HepG2 (cell line): ENCODE measurements at regions not wholly inside any gene's neighbourhood (a gene's known extent, or its start where the extent isn't known, plus 50 kb on each side); places are given as distances from the start of the nearest gene placed in this dataset.

Source experiments
- ATAC-seq: fragments of 200-7000 bp; cut with Tn5 transposase; 3 replicates; pipeline ENCODE4 v1.9.1; 2020; ENCODE audit warnings: mild to moderate bottlenecking, moderate library complexity
- BruUV-seq: library from RNA; stranded (reverse); fragments of 400-500 nt; replicated peaks from 2 replicates; lab custom pipeline; 2021; lab: Mats Ljungman, UMichigan
- CTCF ChIA-PET: fragments of 300-600 bp; formaldehyde crosslinking; extraction: SDS; loops from one replicate; lab custom pipeline; 2021; ENCODE audit warnings: low total read pairs, inconsistent platforms, low intra/inter-chr PET ratio; lab: Yijun Ruan, JAX
- POLR2A ChIA-PET: fragments of 350-600 bp; sonication (Branson Sonifier 250); formaldehyde crosslinking; loops from one replicate; lab custom pipeline; 2020; ENCODE audit warnings: antibody characterized with exemption, inconsistent platforms; lab: Yijun Ruan, JAX
- DNase-seq: peaks from one replicate; pipeline ENCODE4 v3.0.0-alpha.2; 2015; ENCODE audit warnings: low spot score
- FAIRE-seq: peaks from 3 replicates; lab custom pipeline; 2011; peaks lifted over from hg19 to GRCh38; lab: Jason Lieb, UNC
- H2AFZ ChIP-seq: one replicate; pipeline ENCODE4 v1.6.1; 2011; ENCODE audit warnings: low read length, inconsistent platforms
- H3K27ac ChIP-seq: fragments of 300-600 bp; 3 replicates; pipeline ENCODE4 v1.8.0; 2011; ENCODE audit warnings: mixed run types, mild to moderate bottlenecking, mixed read lengths, low read length, inconsistent platforms; ENCODE audit not compliant: insufficient read depth; ENCODE audit errors: extremely low read length
- H3K27me3 ChIP-seq, 2 experiments: fragments of 200-600 bp in 1 of 2; 2 replicates in 1 of 2; 3 replicates in 1 of 2; pipeline versions ENCODE4 v1.6.0 to v1.8.0; 2011; ENCODE audit warnings: low read length in 2 of 2, mild to moderate bottlenecking in 2 of 2, moderate library complexity in 2 of 2, inconsistent platforms in 1 of 2; ENCODE audit not compliant: insufficient read depth in 2 of 2, control insufficient read depth in 1 of 2
- H3K36me3 ChIP-seq, 2 experiments: fragments of 200-600 bp in 1 of 2; replicated peaks in 1 of 2; 2 replicates in 1 of 2; 3 replicates in 1 of 2; pipeline versions ENCODE4 v1.5.1 to v1.8.0; 2011; ENCODE audit warnings: low read length in 2 of 2, inconsistent platforms in 1 of 2; ENCODE audit not compliant: insufficient read depth in 2 of 2, control insufficient read depth in 1 of 2
- H3K4me1 ChIP-seq: 2 replicates; pipeline ENCODE4 v1.5.1; 2012; ENCODE audit warnings: low read length, inconsistent platforms; ENCODE audit not compliant: insufficient read depth
- H3K4me2 ChIP-seq: 2 replicates; pipeline ENCODE4 v1.6.0; 2011; ENCODE audit warnings: low read depth, low read length, inconsistent platforms
- H3K4me3 ChIP-seq, 3 experiments: fragments of 200-600 bp in 1 of 3; sonication (generic), shearing (Covaris generic) in 1 of 3; replicated peaks in 1 of 3; 2 replicates each; pipeline ENCODE4 v1.5.1; 2011 to 2016; ENCODE audit warnings: low read length in 3 of 3, inconsistent platforms in 2 of 3, low read depth in 2 of 3, mild to moderate bottlenecking in 2 of 3, control low read depth in 1 of 3, mixed read lengths in 1 of 3; ENCODE audit not compliant: insufficient read depth in 1 of 3
- H3K79me2 ChIP-seq: one replicate; pipeline ENCODE4 v1.6.1; 2011; ENCODE audit warnings: low read length, inconsistent platforms; ENCODE audit not compliant: insufficient read depth
- H3K9ac ChIP-seq: 2 replicates; pipeline ENCODE4 v1.6.0; 2011; ENCODE audit warnings: mild to moderate bottlenecking, low read depth, low read length, inconsistent platforms; ENCODE audit not compliant: insufficient read depth
- H3K9me3 ChIP-seq: 2 replicates; pipeline ENCODE4 v1.5.1; 2012; ENCODE audit warnings: mild to moderate bottlenecking, low read length
- H4K20me1 ChIP-seq: 2 replicates; pipeline ENCODE4 v1.6.0; 2011; ENCODE audit warnings: inconsistent platforms, mild to moderate bottlenecking, low read length, moderate library complexity; ENCODE audit not compliant: insufficient read depth
- AHDC1 ChIP-seq: sonication (generic); formaldehyde crosslinking; IDR thresholded peaks from 2 replicates; pipeline ENCODE4 v1.5.1; 2020; ENCODE audit warnings: mild to moderate bottlenecking, missing genetic modification reagents, borderline replicate concordance
- FOSL1 ChIP-seq: sonication (generic); formaldehyde crosslinking; IDR thresholded peaks from 2 replicates; pipeline ENCODE4 v1.9.0; 2021; ENCODE audit warnings: missing genetic modification reagents, borderline replicate concordance
- HMGXB3 ChIP-seq: sonication (generic); formaldehyde crosslinking; IDR thresholded peaks from 2 replicates; pipeline ENCODE4 v1.4.0; 2020; ENCODE audit warnings: missing genetic modification reagents, borderline replicate concordance
- HNRNPK ChIP-seq: fragments of 200-400 bp; formaldehyde crosslinking; IDR thresholded peaks from 2 replicates; pipeline ENCODE4 v1.6.1; 2018; ENCODE audit warnings: low read length, low read depth, moderate library complexity, mild to moderate bottlenecking; ENCODE audit not compliant: poor library complexity, severe bottlenecking
- JDP2 ChIP-seq: sonication (generic); formaldehyde crosslinking; IDR thresholded peaks from 2 replicates; pipeline ENCODE4 v1.8.1; 2022; ENCODE audit warnings: missing genetic modification reagents, borderline replicate concordance
- MYNN ChIP-seq: sonication (generic); formaldehyde crosslinking; IDR thresholded peaks from 2 replicates; pipeline ENCODE4 v1.4.0; 2020; ENCODE audit warnings: mild to moderate bottlenecking, low read depth, missing genetic modification reagents
- NCOR1 ChIP-seq: fragments of 200-600 bp; sonication (generic); IDR thresholded peaks from 2 replicates; pipeline ENCODE4 v1.7.0; 2017; ENCODE audit warnings: antibody characterized with exemption, low read length, borderline replicate concordance
- NRL ChIP-seq: sonication (generic); formaldehyde crosslinking; IDR thresholded peaks from 2 replicates; pipeline ENCODE4 v1.5.0; 2020; ENCODE audit warnings: missing genetic modification reagents, mild to moderate bottlenecking, moderate library complexity, borderline replicate concordance
- POLR2A ChIP-seq, 2 experiments: IDR thresholded peaks; 2 replicates each; pipeline ENCODE4 v1.6.1; 2011; ENCODE audit warnings: low read depth in 2 of 2, low read length in 2 of 2, mild to moderate bottlenecking in 1 of 2, moderate library complexity in 1 of 2; ENCODE audit not compliant: insufficient read depth in 1 of 2
- SYNCRIP ChIP-seq: fragments of 200-400 bp; formaldehyde crosslinking; IDR thresholded peaks from 2 replicates; pipeline ENCODE4 v1.6.1; 2018; ENCODE audit warnings: mild to moderate bottlenecking, low read depth, low read length; ENCODE audit not compliant: insufficient read depth
- TCF7 ChIP-seq: sonication (generic); IDR thresholded peaks from 2 replicates; pipeline ENCODE4 v1.6.1; 2016; ENCODE audit warnings: antibody characterized with exemption, low read depth
- ZBTB20 ChIP-seq: sonication (generic); formaldehyde crosslinking; IDR thresholded peaks from 2 replicates; pipeline ENCODE4 v1.8.1; 2023; ENCODE audit warnings: missing genetic modification reagents, low read depth, mild to moderate bottlenecking, borderline replicate concordance
- ZNF550 ChIP-seq: sonication (generic); formaldehyde crosslinking; IDR thresholded peaks from 2 replicates; pipeline ENCODE4 v1.4.0; 2020; ENCODE audit warnings: mild to moderate bottlenecking, missing genetic modification reagents, borderline replicate concordance
- ZNF552 ChIP-seq: sonication (generic); formaldehyde crosslinking; IDR thresholded peaks from 2 replicates; pipeline ENCODE4 v1.9.0; 2022; ENCODE audit warnings: missing genetic modification reagents, mild to moderate bottlenecking, borderline replicate concordance
- ZNF614 ChIP-seq: IDR thresholded peaks from 2 replicates; pipeline ENCODE4 v1.6.1; 2018; ENCODE audit warnings: missing biosample characterization, missing genetic modification reagents, inconsistent platforms, borderline replicate concordance
- ZNF660 ChIP-seq: sonication (generic); formaldehyde crosslinking; IDR thresholded peaks from 2 replicates; pipeline ENCODE4 v1.5.1; 2020; ENCODE audit warnings: mild to moderate bottlenecking, low read depth, missing genetic modification reagents, borderline replicate concordance
- WGBS: methylation state at CpG from one replicate; pipeline ENCODE4 v1.1.6; 2017; ENCODE audit warnings: low lambda C conversion rate; 5-methylcytosine and 5-hydroxymethylcytosine counted together
- in situ Hi-C: cut with HindIII; loops from 2 replicates; pipeline ENCODE4 v1.10.0; 2017; ENCODE audit warnings: low pct_unique_long_range_greater_than_20kb; ENCODE audit not compliant: extremely low pct_ligation_motif_present
- intact Hi-C: fragments of 100-400 bp; cut with micrococcal nuclease; formaldehyde crosslinking; loops from one replicate; pipeline ENCODE4 v1.10.0; 2022; ENCODE audit not compliant: unreplicated experiment

GRCh38 chr4:137203601-137204000 is 328.7 kb downstream of the PCDH18 start:
- no peaks in the 10 kb centered on the region for H3K36me3 ChIP-seq
- CTCF ChIA-PET: no interaction called here
- H3K9ac ChIP-seq: no peak overlapping the region
- no peaks in the 10 kb centered on the region for H3K9me3 ChIP-seq
- DNase-seq: no peak
- H3K4me3 ChIP-seq: no peak overlapping the region
- no peaks in the 10 kb centered on the region for H4K20me1 ChIP-seq
- no peak overlapping the region for H3K27ac ChIP-seq
- WGBS: 3% methylated on average over 2 of the region's 2 CpGs
- in situ Hi-C loops (no loop called here), intact Hi-C loops (no loop called here)
- no TSS peak for BruUV-seq
- no peak for TF ChIP-seq ZNF550 (CRISPR knock-in tag)
- TF ChIP-seq AHDC1: no peak
- TF ChIP-seq TCF7: no peak
- no peak for TF ChIP-seq ZNF552
- TF ChIP-seq ZBTB20 (CRISPR knock-in tag): no peak
- TF ChIP-seq FOSL1: no peak
- TF ChIP-seq NRL: no peak
- no peak for TF ChIP-seq JDP2 (CRISPR knock-in tag)
- no peak for TF ChIP-seq NCOR1
- no peak for TF ChIP-seq SYNCRIP
- no peak for TF ChIP-seq HNRNPK
- no peak for TF ChIP-seq MYNN
- no peak for TF ChIP-seq HMGXB3 (CRISPR knock-in tag)
- no peak for TF ChIP-seq ZNF660 (CRISPR knock-in tag)
- TF ChIP-seq POLR2A (IDR thresholded peaks at IDR 0.05; ENCODE audit: insufficient read depth in 1 of 2, low read depth in 2 of 2, low read length in 2 of 2): no peak
- no peak for TF ChIP-seq ZNF614 (CRISPR knock-in tag)
- H2AFZ ChIP-seq: no peak overlapping the region
- no peaks in the 10 kb centered on the region for H3K79me2 ChIP-seq
- no peak overlapping the region for H3K4me2 ChIP-seq
- no peak for FAIRE-seq
- ATAC-seq: no peak
- no peaks in the 10 kb centered on the region for H3K27me3 ChIP-seq
- POLR2A ChIA-PET: no interaction called here
- H3K4me1 ChIP-seq: no peaks in the 10 kb centered on the region
